ENCODE measurements at regions not wholly inside any gene's neighbourhood (a gene's known extent, or its start where the extent isn't known, plus 50 kb on each side); places are given as distances from the start of the nearest gene placed in this dataset.

GRCh38 chr21:20259031-20259867 is 739.0 kb upstream of the NCAM2 start:
- TF ChIP-seq CTCF (conservative IDR thresholded peaks at IDR 0.05; ENCODE audit: low read length) = no peak
- TF ChIP-seq EZH2phosphoT487 (IDR thresholded peaks at IDR 0.05; ENCODE audit: borderline replicate concordance, low read depth, low read length) = no peak

Measured in OCI-LY7 (cell line).